HepG2 (cell line): ENCODE measurements at regions not wholly inside any gene's neighbourhood (a gene's known extent, or its start where the extent isn't known, plus 50 kb on each side); places are given as distances from the start of the nearest gene placed in this dataset.
A peak's percentile ranks its signal among the peaks of the same experiment; 100 is the strongest.

ENCODE experiments used
- ATAC-seq: fragments of 200-7000 bp; cut with Tn5 transposase; 3 replicates; pipeline ENCODE4 v1.9.1; 2020; ENCODE audit warnings: mild to moderate bottlenecking, moderate library complexity
- BruUV-seq: library from RNA; stranded (reverse); fragments of 400-500 nt; replicated peaks from 2 replicates; lab custom pipeline; 2021; lab: Mats Ljungman, UMichigan
- CTCF ChIA-PET: fragments of 300-600 bp; formaldehyde crosslinking; extraction: SDS; loops from one replicate; lab custom pipeline; 2021; ENCODE audit warnings: low total read pairs, inconsistent platforms, low intra/inter-chr PET ratio; lab: Yijun Ruan, JAX
- POLR2A ChIA-PET: fragments of 350-600 bp; sonication (Branson Sonifier 250); formaldehyde crosslinking; loops from one replicate; lab custom pipeline; 2020; ENCODE audit warnings: antibody characterized with exemption, inconsistent platforms; lab: Yijun Ruan, JAX
- DNase-seq: peaks from one replicate; pipeline ENCODE4 v3.0.0-alpha.2; 2015; ENCODE audit warnings: low spot score
- FAIRE-seq: peaks from 3 replicates; lab custom pipeline; 2011; peaks lifted over from hg19 to GRCh38; lab: Jason Lieb, UNC
- H2AFZ ChIP-seq: one replicate; pipeline ENCODE4 v1.6.1; 2011; ENCODE audit warnings: low read length, inconsistent platforms
- H3K27ac ChIP-seq: fragments of 300-600 bp; 3 replicates; pipeline ENCODE4 v1.8.0; 2011; ENCODE audit warnings: mixed run types, mild to moderate bottlenecking, mixed read lengths, low read length, inconsistent platforms; ENCODE audit not compliant: insufficient read depth; ENCODE audit errors: extremely low read length
- H3K27me3 ChIP-seq, 2 experiments: fragments of 200-600 bp in 1 of 2; 2 replicates in 1 of 2; 3 replicates in 1 of 2; pipeline versions ENCODE4 v1.6.0 to v1.8.0; 2011; ENCODE audit warnings: low read length in 2 of 2, mild to moderate bottlenecking in 2 of 2, moderate library complexity in 2 of 2, inconsistent platforms in 1 of 2; ENCODE audit not compliant: insufficient read depth in 2 of 2, control insufficient read depth in 1 of 2
- H3K36me3 ChIP-seq, 2 experiments: fragments of 200-600 bp in 1 of 2; replicated peaks in 1 of 2; 2 replicates in 1 of 2; 3 replicates in 1 of 2; pipeline versions ENCODE4 v1.5.1 to v1.8.0; 2011; ENCODE audit warnings: low read length in 2 of 2, inconsistent platforms in 1 of 2; ENCODE audit not compliant: insufficient read depth in 2 of 2, control insufficient read depth in 1 of 2
- H3K4me1 ChIP-seq: 2 replicates; pipeline ENCODE4 v1.5.1; 2012; ENCODE audit warnings: low read length, inconsistent platforms; ENCODE audit not compliant: insufficient read depth
- H3K4me2 ChIP-seq: 2 replicates; pipeline ENCODE4 v1.6.0; 2011; ENCODE audit warnings: low read depth, low read length, inconsistent platforms
- H3K4me3 ChIP-seq, 3 experiments: fragments of 200-600 bp in 1 of 3; sonication (generic), shearing (Covaris generic) in 1 of 3; replicated peaks in 1 of 3; 2 replicates each; pipeline ENCODE4 v1.5.1; 2011 to 2016; ENCODE audit warnings: low read length in 3 of 3, inconsistent platforms in 2 of 3, low read depth in 2 of 3, mild to moderate bottlenecking in 2 of 3, control low read depth in 1 of 3, mixed read lengths in 1 of 3; ENCODE audit not compliant: insufficient read depth in 1 of 3
- H3K79me2 ChIP-seq: one replicate; pipeline ENCODE4 v1.6.1; 2011; ENCODE audit warnings: low read length, inconsistent platforms; ENCODE audit not compliant: insufficient read depth
- H3K9ac ChIP-seq: 2 replicates; pipeline ENCODE4 v1.6.0; 2011; ENCODE audit warnings: mild to moderate bottlenecking, low read depth, low read length, inconsistent platforms; ENCODE audit not compliant: insufficient read depth
- H3K9me3 ChIP-seq: 2 replicates; pipeline ENCODE4 v1.5.1; 2012; ENCODE audit warnings: mild to moderate bottlenecking, low read length
- H4K20me1 ChIP-seq: 2 replicates; pipeline ENCODE4 v1.6.0; 2011; ENCODE audit warnings: inconsistent platforms, mild to moderate bottlenecking, low read length, moderate library complexity; ENCODE audit not compliant: insufficient read depth
- KLF16 ChIP-seq, 2 experiments: sonication (generic) in 1 of 2; formaldehyde crosslinking in 1 of 2; IDR thresholded peaks; 2 replicates each; pipeline versions ENCODE4 v1.6.1 to v1.8.0; 2016 to 2023; ENCODE audit warnings: missing genetic modification reagents in 2 of 2, missing compliant biosample characterization in 1 of 2
- MAFF ChIP-seq: IDR thresholded peaks from 2 replicates; pipeline ENCODE4 v1.6.1; 2011; ENCODE audit warnings: low read depth, low read length, improper control_type of control experiment
- MAFK ChIP-seq, 2 experiments: IDR thresholded peaks in 1 of 2; conservative IDR thresholded peaks in 1 of 2; 2 replicates each; pipeline ENCODE4 v1.6.1; 2011; ENCODE audit warnings: improper control_type of control experiment in 2 of 2, low read length in 2 of 2
- NFYB ChIP-seq: sonication (generic); formaldehyde crosslinking; IDR thresholded peaks from 2 replicates; pipeline ENCODE4 v1.4.0; 2020; ENCODE audit warnings: missing genetic modification reagents
- ZFP36 ChIP-seq: fragments of 150-350 bp; IDR thresholded peaks from 2 replicates; pipeline ENCODE4 v1.6.1; 2018; ENCODE audit warnings: borderline replicate concordance, low read length, low read depth; ENCODE audit not compliant: partially characterized antibody
- ZNF235 ChIP-seq: sonication (generic); formaldehyde crosslinking; IDR thresholded peaks from 2 replicates; pipeline ENCODE4 v1.8.1; 2023; ENCODE audit warnings: mild to moderate bottlenecking, missing genetic modification reagents, borderline replicate concordance
- ZNF3 ChIP-seq: IDR thresholded peaks from 2 replicates; pipeline ENCODE4 v1.7.0; 2017; ENCODE audit warnings: inconsistent platforms
- ZNF549 ChIP-seq: sonication (generic); formaldehyde crosslinking; IDR thresholded peaks from 2 replicates; pipeline ENCODE4 v1.5.0; 2020; ENCODE audit warnings: missing genetic modification reagents
- ZNF556 ChIP-seq: sonication (generic); formaldehyde crosslinking; IDR thresholded peaks from 2 replicates; pipeline ENCODE4 v1.4.0; 2020; ENCODE audit warnings: mild to moderate bottlenecking, missing genetic modification reagents, borderline replicate concordance
- ZNF773 ChIP-seq: sonication (generic); formaldehyde crosslinking; IDR thresholded peaks from 2 replicates; pipeline ENCODE4 v1.4.0; 2020; ENCODE audit warnings: missing genetic modification reagents, borderline replicate concordance
- WGBS: methylation state at CpG from one replicate; pipeline ENCODE4 v1.1.6; 2017; ENCODE audit warnings: low lambda C conversion rate; 5-methylcytosine and 5-hydroxymethylcytosine counted together
- in situ Hi-C: cut with HindIII; loops from 2 replicates; pipeline ENCODE4 v1.10.0; 2017; ENCODE audit warnings: low pct_unique_long_range_greater_than_20kb; ENCODE audit not compliant: extremely low pct_ligation_motif_present
- intact Hi-C: fragments of 100-400 bp; cut with micrococcal nuclease; formaldehyde crosslinking; loops from one replicate; pipeline ENCODE4 v1.10.0; 2022; ENCODE audit not compliant: unreplicated experiment
- TF ChIP-seq, protein P1 (sequence below): sonication (generic); formaldehyde crosslinking; IDR thresholded peaks from 2 replicates; pipeline ENCODE4 v1.4.0; 2020; ENCODE audit warnings: low read depth, mild to moderate bottlenecking, missing genetic modification reagents
- TF ChIP-seq, protein P2 (sequence below): sonication (generic); formaldehyde crosslinking; IDR thresholded peaks from 2 replicates; pipeline ENCODE4 v1.4.0; 2020; ENCODE audit warnings: missing genetic modification reagents, borderline replicate concordance

DNA sequence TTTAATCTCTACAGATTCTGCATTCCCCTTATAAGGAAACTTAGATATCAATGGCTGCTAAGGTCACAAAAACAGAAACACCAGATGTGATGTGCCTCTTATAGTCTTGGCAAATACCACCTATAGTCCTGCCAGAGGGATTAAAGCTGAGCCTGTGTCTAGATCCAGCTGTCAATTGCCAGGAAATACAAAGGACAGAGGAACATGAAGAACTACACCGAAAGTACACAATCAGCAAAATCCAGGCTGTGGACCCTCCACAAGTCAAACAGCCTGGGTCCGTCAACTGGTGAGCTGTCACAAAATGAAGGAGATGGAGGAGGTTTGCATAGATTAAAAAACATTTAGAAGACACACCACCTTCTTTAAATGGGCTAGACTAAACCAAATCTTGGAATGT, 85.4 kb downstream of the KLF4 start:
- H3K27ac ChIP-seq: no peak overlapping the region
- in situ Hi-C loops (loop anchor here (25.0 kb wide), 1 partner anchor 1158 kb away; no protein-coding TSS in a partner anchor), intact Hi-C loops (no loop called here)
- no peaks in the 10 kb centered on the region for H4K20me1 ChIP-seq
- H3K79me2 ChIP-seq: no peaks in the 10 kb centered on the region
- WGBS: 31% methylated on average over 2 of the region's 2 CpGs
- H3K4me3 ChIP-seq: no peak overlapping the region
- POLR2A ChIA-PET: no interaction called here
- peaks cover 2 to 5% of the 10 kb centered on the region in 2 experiments; a peak in 2 of 5 replicates for H3K27me3 ChIP-seq
- TF ChIP-seq MAFF (peak; percentile 63), NFYB (CRISPR knock-in tag) (no peak), ZNF773 (CRISPR knock-in tag) (no peak), MAFK (conservative IDR thresholded peaks at IDR 0.05 in 1 of 2, IDR thresholded peaks at IDR 0.05 in 1 of 2; ENCODE audit: low read length in 2 of 2) (peak; percentile 70 to 80)
- ATAC-seq (no peak), DNase-seq (no peak), FAIRE-seq (no peak)
- CTCF ChIA-PET: no interaction called here
- no peaks in the 10 kb centered on the region for H3K9me3 ChIP-seq
- no peak overlapping the region for H3K9ac ChIP-seq
- no peaks in the 10 kb centered on the region for H3K36me3 ChIP-seq
- no peaks in the 10 kb centered on the region for H3K4me1 ChIP-seq
- BruUV-seq: no TSS peak
- H2AFZ ChIP-seq: no peak overlapping the region
- H3K4me2 ChIP-seq: no peak overlapping the region

DNA sequence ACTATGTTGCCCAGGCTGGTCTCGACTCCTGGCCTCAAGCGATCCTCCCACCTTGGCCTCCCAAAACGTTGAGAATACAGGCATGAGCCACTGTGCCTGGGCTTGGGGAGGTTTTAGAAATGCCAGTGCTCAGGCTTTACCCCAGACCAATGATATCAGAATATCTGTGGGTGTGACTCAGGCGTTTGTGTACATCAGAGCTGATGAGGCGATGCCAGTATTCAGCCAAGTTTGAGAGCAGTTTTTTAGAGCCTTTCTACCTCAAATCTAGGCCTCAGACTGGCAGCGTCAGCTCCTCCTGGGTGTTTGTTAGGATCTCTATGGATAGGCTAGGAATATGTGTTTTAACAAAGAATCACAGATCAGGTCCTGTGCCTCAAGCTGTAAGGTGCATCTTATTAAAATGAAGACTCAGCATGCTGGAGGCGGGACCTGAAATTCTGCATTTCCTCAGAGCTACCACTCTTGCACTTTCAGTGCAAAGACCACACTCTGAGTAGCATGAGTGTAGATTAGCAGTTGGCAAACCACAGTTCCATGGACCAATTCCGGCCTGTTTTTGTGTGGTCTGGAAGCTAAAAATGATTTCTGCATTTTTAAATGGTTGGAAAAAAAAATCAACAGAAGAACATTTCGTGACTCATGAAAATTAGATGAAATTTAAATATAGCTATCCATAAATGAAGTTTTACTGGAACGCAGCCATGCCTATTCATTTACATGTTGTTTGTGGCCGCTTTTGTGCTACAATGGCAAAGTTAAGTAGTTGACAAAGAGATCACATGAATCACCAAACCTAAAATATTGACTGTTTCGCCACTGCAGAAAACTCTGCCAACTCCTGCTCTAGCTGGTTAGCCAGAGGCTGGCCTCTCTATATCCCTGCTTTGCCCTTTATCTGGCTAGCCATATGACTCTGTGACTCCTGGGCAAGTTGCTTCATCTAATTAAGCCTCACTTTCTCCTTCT, 92.2 kb downstream of the KLF4 start:
- no TSS peak for BruUV-seq
- Histone ChIP-seq H3K9me3 (no peaks in the 10 kb centered on the region), H3K9ac (no peak overlapping the region), H2AFZ (no peak overlapping the region), H4K20me1 (no peaks in the 10 kb centered on the region), H3K4me3 (no peak overlapping the region), H3K36me3 (no peaks in the 10 kb centered on the region), H3K79me2 (no peaks in the 10 kb centered on the region), H3K4me1 (no peaks in the 10 kb centered on the region), H3K4me2 (no peak overlapping the region), H3K27ac (no peak overlapping the region), H3K27me3 (peaks cover 0 to 5% of the 10 kb centered on the region in 2 experiments; a peak in 3 of 5 replicates)
- intact Hi-C loops: no loop called here
- TF ChIP-seq, protein P1, sequence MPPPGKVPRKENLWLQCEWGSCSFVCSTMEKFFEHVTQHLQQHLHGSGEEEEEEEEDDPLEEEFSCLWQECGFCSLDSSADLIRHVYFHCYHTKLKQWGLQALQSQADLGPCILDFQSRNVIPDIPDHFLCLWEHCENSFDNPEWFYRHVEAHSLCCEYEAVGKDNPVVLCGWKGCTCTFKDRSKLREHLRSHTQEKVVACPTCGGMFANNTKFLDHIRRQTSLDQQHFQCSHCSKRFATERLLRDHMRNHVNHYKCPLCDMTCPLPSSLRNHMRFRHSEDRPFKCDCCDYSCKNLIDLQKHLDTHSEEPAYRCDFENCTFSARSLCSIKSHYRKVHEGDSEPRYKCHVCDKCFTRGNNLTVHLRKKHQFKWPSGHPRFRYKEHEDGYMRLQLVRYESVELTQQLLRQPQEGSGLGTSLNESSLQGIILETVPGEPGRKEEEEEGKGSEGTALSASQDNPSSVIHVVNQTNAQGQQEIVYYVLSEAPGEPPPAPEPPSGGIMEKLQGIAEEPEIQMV (CRISPR knock-in tag): no peak
- TF ChIP-seq, protein P2, sequence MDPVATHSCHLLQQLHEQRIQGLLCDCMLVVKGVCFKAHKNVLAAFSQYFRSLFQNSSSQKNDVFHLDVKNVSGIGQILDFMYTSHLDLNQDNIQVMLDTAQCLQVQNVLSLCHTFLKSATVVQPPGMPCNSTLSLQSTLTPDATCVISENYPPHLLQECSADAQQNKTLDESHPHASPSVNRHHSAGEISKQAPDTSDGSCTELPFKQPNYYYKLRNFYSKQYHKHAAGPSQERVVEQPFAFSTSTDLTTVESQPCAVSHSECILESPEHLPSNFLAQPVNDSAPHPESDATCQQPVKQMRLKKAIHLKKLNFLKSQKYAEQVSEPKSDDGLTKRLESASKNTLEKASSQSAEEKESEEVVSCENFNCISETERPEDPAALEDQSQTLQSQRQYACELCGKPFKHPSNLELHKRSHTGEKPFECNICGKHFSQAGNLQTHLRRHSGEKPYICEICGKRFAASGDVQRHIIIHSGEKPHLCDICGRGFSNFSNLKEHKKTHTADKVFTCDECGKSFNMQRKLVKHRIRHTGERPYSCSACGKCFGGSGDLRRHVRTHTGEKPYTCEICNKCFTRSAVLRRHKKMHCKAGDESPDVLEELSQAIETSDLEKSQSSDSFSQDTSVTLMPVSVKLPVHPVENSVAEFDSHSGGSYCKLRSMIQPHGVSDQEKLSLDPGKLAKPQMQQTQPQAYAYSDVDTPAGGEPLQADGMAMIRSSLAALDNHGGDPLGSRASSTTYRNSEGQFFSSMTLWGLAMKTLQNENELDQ (CRISPR knock-in tag): no peak
- TF ChIP-seq ZNF556 (CRISPR knock-in tag) (no peak), KLF16 (CRISPR knock-in tag; IDR thresholded peaks at IDR 0.05) (no peak), ZNF235 (CRISPR knock-in tag) (no peak), ZNF549 (no peak), ZFP36 (no peak), ZNF3 (no peak)
- 43% methylated on average over 12 of the region's 12 CpGs for WGBS
- DNase-seq: no peak
- CTCF ChIA-PET: no interaction called here
- ATAC-seq: no peak
- POLR2A ChIA-PET: no interaction called here
- in situ Hi-C loops: no loop called here
- FAIRE-seq: no peak
